ENCODE measurements at regions not wholly inside any gene's neighbourhood (a gene's known extent, or its start where the extent isn't known, plus 50 kb on each side); places are given as distances from the start of the nearest gene placed in this dataset.

DNA sequence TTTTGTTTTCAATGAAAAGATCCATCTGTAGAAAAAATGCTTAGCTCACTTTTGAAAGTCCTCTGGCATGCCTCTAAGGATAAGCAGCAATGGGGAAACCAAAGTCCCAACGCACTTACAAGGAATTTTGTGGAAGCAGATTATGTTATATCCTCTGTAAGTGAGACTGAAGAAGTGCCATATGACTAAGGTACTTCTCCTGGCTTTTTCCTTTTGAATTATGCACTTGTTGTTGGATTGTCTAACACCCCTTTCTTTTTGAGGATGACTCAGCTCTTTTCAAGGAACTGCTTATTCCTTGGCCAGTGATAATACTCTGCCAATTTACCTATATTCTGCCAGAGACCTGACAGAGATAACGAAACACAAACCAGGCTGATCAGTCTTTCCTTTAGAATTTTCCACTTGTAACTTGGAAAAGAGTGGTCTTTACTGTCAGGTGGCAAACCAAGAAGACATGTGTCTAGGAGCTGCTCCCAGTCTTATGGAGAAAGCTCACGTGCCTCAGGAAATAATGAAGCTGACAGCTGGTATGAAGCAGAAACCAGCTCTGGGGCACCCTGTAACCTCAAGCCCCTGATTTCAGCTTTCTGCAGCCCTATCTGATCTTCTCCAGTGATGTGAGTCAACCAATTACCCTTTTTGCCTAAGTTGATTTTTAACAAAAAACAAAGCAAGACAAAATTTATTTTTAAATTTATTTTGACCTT lies 290.8 kb upstream of the FBXL7 start:
- no peak for DNase-seq (ENCODE audit: low read depth, low spot score)
- H3K9me3 ChIP-seq (replicated peaks; ENCODE audit: control insufficient read depth, insufficient read depth, low read length), result no peaks in the 10 kb centered on the region
- intact Hi-C loops (cut with micrococcal nuclease; ENCODE audit: unreplicated experiment), result no loop called here
- RAD21 ChIA-PET (ENCODE audit: unreplicated experiment), result no interaction called here
- no peak overlapping the region for H3K9ac ChIP-seq (ENCODE audit: control insufficient read depth, insufficient read depth, low read length)
- CTCF ChIA-PET, result no interaction called here
- TF ChIP-seq, protein P1, sequence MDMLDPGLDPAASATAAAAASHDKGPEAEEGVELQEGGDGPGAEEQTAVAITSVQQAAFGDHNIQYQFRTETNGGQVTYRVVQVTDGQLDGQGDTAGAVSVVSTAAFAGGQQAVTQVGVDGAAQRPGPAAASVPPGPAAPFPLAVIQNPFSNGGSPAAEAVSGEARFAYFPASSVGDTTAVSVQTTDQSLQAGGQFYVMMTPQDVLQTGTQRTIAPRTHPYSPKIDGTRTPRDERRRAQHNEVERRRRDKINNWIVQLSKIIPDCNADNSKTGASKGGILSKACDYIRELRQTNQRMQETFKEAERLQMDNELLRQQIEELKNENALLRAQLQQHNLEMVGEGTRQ (IDR thresholded peaks at IDR 0.05; ENCODE audit: borderline replicate concordance, low read depth, low read length), result no peak
- no peak for TF ChIP-seq SUZ12 (IDR thresholded peaks at IDR 0.05; ENCODE audit: unreplicated experiment)
- no peak for TF ChIP-seq TCF3 (IDR thresholded peaks at IDR 0.05; ENCODE audit: borderline replicate concordance, insufficient read depth, low read depth, low read length)
- no peak for TF ChIP-seq STAT1 (conservative IDR thresholded peaks at IDR 0.05)
- TF ChIP-seq, protein P2, sequence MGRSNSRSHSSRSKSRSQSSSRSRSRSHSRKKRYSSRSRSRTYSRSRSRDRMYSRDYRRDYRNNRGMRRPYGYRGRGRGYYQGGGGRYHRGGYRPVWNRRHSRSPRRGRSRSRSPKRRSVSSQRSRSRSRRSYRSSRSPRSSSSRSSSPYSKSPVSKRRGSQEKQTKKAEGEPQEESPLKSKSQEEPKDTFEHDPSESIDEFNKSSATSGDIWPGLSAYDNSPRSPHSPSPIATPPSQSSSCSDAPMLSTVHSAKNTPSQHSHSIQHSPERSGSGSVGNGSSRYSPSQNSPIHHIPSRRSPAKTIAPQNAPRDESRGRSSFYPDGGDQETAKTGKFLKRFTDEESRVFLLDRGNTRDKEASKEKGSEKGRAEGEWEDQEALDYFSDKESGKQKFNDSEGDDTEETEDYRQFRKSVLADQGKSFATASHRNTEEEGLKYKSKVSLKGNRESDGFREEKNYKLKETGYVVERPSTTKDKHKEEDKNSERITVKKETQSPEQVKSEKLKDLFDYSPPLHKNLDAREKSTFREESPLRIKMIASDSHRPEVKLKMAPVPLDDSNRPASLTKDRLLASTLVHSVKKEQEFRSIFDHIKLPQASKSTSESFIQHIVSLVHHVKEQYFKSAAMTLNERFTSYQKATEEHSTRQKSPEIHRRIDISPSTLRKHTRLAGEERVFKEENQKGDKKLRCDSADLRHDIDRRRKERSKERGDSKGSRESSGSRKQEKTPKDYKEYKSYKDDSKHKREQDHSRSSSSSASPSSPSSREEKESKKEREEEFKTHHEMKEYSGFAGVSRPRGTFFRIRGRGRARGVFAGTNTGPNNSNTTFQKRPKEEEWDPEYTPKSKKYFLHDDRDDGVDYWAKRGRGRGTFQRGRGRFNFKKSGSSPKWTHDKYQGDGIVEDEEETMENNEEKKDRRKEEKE (IDR thresholded peaks at IDR 0.05), result no peak
- TF ChIP-seq SREBF1 (IDR thresholded peaks at IDR 0.05; ENCODE audit: low read length), result no peak
- TF ChIP-seq, protein P3, sequence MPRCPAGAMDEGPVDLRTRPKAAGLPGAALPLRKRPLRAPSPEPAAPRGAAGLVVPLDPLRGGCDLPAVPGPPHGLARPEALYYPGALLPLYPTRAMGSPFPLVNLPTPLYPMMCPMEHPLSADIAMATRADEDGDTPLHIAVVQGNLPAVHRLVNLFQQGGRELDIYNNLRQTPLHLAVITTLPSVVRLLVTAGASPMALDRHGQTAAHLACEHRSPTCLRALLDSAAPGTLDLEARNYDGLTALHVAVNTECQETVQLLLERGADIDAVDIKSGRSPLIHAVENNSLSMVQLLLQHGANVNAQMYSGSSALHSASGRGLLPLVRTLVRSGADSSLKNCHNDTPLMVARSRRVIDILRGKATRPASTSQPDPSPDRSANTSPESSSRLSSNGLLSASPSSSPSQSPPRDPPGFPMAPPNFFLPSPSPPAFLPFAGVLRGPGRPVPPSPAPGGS (IDR thresholded peaks at IDR 0.05; ENCODE audit: borderline replicate concordance, insufficient read depth, low read depth, low read length, poor library complexity, severe bottlenecking), result no peak
- TF ChIP-seq BRCA1 (IDR thresholded peaks at IDR 0.05; ENCODE audit: low read depth, low read length), result no peak
- BruUV-seq (replicated peaks), result no TSS peak
- in situ Hi-C loops (cut with MboI), result no loop called here
- no peak overlapping the region for H3K27ac ChIP-seq (ENCODE audit: control insufficient read depth, insufficient read depth)
- H3K4me1 ChIP-seq (ENCODE audit: control insufficient read depth, insufficient read depth, low read length), result no peaks in the 10 kb centered on the region
- POLR2A ChIA-PET, result no interaction called here
- no peaks in the 10 kb centered on the region for H3K36me3 ChIP-seq (ENCODE audit: control insufficient read depth in 2 of 2, insufficient read depth in 2 of 2, low read length in 1 of 2)
- FAIRE-seq, result no peak
- no peak for ATAC-seq
- H4K20me1 ChIP-seq (ENCODE audit: control insufficient read depth, insufficient read depth), result no peaks in the 10 kb centered on the region
- H2AFZ ChIP-seq (ENCODE audit: control insufficient read depth, low read depth, low read length), result no peak overlapping the region
- no peak overlapping the region for H3K4me2 ChIP-seq (ENCODE audit: control insufficient read depth, insufficient read depth)
- H3K27me3 ChIP-seq (replicated peaks in 1 of 2; ENCODE audit: control insufficient read depth in 2 of 2, insufficient read depth in 2 of 2, low read length in 1 of 2), result no peaks in the 10 kb centered on the region
- SMC1A ChIA-PET (ENCODE audit: uncharacterized antibody, unreplicated experiment), result no interaction called here
- no peaks in the 10 kb centered on the region for H3K79me2 ChIP-seq (ENCODE audit: control insufficient read depth, insufficient read depth, low read length)
- H3K4me3 ChIP-seq, result no peak overlapping the region
- 1% methylated on average over 3 of the region's 3 CpGs for WGBS (ENCODE audit: insufficient coverage, insufficient replicate concordance, low lambda C conversion rate, missing lambda C conversion rate)
